ENCODE measurements at regions not wholly inside any gene's neighbourhood (a gene's known extent, or its start where the extent isn't known, plus 50 kb on each side); places are given as distances from the start of the nearest gene placed in this dataset.

- H3K27ac ChIP-seq (replicated peaks) = no peak overlapping the region
- no peaks in the 10 kb centered on the region for H3K4me1 ChIP-seq
- H3K27me3 ChIP-seq (ENCODE audit: low read depth) = no peaks in the 10 kb centered on the region
- TF ChIP-seq, protein P1, sequence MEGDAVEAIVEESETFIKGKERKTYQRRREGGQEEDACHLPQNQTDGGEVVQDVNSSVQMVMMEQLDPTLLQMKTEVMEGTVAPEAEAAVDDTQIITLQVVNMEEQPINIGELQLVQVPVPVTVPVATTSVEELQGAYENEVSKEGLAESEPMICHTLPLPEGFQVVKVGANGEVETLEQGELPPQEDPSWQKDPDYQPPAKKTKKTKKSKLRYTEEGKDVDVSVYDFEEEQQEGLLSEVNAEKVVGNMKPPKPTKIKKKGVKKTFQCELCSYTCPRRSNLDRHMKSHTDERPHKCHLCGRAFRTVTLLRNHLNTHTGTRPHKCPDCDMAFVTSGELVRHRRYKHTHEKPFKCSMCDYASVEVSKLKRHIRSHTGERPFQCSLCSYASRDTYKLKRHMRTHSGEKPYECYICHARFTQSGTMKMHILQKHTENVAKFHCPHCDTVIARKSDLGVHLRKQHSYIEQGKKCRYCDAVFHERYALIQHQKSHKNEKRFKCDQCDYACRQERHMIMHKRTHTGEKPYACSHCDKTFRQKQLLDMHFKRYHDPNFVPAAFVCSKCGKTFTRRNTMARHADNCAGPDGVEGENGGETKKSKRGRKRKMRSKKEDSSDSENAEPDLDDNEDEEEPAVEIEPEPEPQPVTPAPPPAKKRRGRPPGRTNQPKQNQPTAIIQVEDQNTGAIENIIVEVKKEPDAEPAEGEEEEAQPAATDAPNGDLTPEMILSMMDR (IDR thresholded peaks at IDR 0.05; ENCODE audit: borderline replicate concordance) = no peak
- intact Hi-C loops (cut with micrococcal nuclease) = no loop called here
- H3K36me3 ChIP-seq = no peaks in the 10 kb centered on the region
- no peak overlapping the region for H3K4me3 ChIP-seq
- no peak for DNase-seq
- no peaks in the 10 kb centered on the region for H3K9me3 ChIP-seq (replicated peaks)
These were observed 550.9 kb downstream of the GLUD2 start for GRCh38 chrX:121598356-121598755.

DNA sequence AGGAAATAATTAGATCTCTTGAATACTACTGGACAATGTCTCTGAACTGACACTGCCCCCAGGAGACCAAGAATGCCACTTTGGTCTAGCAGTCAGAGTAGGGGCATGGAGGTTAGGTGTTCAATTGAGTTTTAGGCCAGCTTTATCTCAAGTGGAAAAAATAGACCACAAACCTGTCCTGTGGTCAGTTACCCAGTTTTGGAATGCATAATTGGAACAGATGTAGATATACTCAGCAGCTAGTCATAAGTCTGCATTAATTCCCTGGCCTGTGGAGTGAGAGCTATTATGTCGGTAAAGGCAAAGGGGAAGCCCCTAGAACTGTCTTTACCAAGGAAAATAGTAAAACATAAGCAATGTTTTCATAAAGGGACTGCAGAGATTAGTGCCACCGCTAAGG lies 587.7 kb downstream of the GLUD2 start:
- H3K27me3 ChIP-seq (ENCODE audit: low read depth) = no peaks in the 10 kb centered on the region
- TF ChIP-seq, protein P1 (IDR thresholded peaks at IDR 0.05; ENCODE audit: borderline replicate concordance) = no peak
- H3K9me3 ChIP-seq (replicated peaks) = no peaks in the 10 kb centered on the region
- no peak overlapping the region for H3K27ac ChIP-seq (replicated peaks)
- intact Hi-C loops (cut with micrococcal nuclease) = no loop called here
- H3K36me3 ChIP-seq = no peaks in the 10 kb centered on the region
- DNase-seq = no peak
- no peaks in the 10 kb centered on the region for H3K4me1 ChIP-seq
- no peak overlapping the region for H3K4me3 ChIP-seq

DNA sequence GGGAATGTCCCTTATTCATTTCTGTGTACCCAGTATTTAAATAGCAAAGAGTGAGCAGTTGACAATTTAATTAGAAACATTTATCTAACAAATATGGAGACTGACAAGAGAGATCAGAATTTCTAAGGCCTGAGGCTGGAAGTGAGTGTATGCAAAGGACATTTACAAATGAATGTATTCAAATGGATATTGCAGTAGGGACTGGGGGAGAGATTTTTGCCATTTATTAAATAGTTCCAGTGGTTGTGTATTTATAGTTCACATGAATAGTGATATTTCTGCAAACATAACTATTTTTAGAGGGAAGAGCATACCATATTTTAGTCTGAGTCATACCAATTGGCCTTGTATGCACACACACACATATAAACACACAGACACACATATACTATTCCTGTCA lies 592.4 kb downstream of the GLUD2 start:
- Histone ChIP-seq H3K9me3 (replicated peaks) (no peaks in the 10 kb centered on the region), H3K27ac (replicated peaks) (no peak overlapping the region), H3K4me3 (no peak overlapping the region), H3K27me3 (ENCODE audit: low read depth) (no peaks in the 10 kb centered on the region), H3K36me3 (no peaks in the 10 kb centered on the region), H3K4me1 (no peaks in the 10 kb centered on the region)
- TF ChIP-seq, protein P1 (IDR thresholded peaks at IDR 0.05; ENCODE audit: borderline replicate concordance) = no peak
- intact Hi-C loops (cut with micrococcal nuclease) = no loop called here
- no peak for DNase-seq

GRCh38 chrX:121641560-121641959 lies 594.1 kb downstream of the GLUD2 start:
- Histone ChIP-seq H3K27me3 (ENCODE audit: low read depth) (no peaks in the 10 kb centered on the region), H3K36me3 (no peaks in the 10 kb centered on the region), H3K27ac (replicated peaks) (no peak overlapping the region), H3K4me3 (no peak overlapping the region), H3K9me3 (replicated peaks) (no peaks in the 10 kb centered on the region), H3K4me1 (no peaks in the 10 kb centered on the region)
- intact Hi-C loops (cut with micrococcal nuclease) = no loop called here
- TF ChIP-seq, protein P1 (IDR thresholded peaks at IDR 0.05; ENCODE audit: borderline replicate concordance) = no peak
- DNase-seq = no peak

DNA sequence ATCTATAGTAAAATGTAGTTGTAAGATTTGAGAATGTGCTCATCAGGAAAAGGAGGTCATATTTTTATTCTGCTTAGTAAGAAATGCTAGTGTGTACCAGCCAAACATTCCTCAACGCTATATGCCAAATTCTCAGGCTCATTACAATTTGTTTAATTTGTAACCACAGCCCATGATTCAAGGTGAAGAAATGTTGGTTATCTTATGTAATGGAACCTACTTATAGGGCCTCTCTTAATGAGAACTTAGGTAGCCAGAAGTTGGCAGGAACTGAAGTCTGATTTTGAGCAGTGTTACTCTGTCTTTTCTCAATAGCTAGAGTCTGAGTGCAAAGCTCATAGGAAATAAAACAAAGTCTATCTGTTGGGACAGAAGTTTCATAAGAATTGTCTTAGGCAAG lies 595.0 kb downstream of the GLUD2 start:
- TF ChIP-seq, protein P1 (IDR thresholded peaks at IDR 0.05; ENCODE audit: borderline replicate concordance) = no peak
- intact Hi-C loops (cut with micrococcal nuclease) = no loop called here
- no peaks in the 10 kb centered on the region for H3K27me3 ChIP-seq (ENCODE audit: low read depth)
- no peaks in the 10 kb centered on the region for H3K9me3 ChIP-seq (replicated peaks)
- H3K27ac ChIP-seq (replicated peaks) = no peak overlapping the region
- H3K36me3 ChIP-seq = no peaks in the 10 kb centered on the region
- no peak overlapping the region for H3K4me3 ChIP-seq
- no peak for DNase-seq
- H3K4me1 ChIP-seq = no peaks in the 10 kb centered on the region

- H3K4me1 ChIP-seq = no peaks in the 10 kb centered on the region
- H3K27ac ChIP-seq (replicated peaks) = no peak overlapping the region
- H3K27me3 ChIP-seq (ENCODE audit: low read depth) = no peaks in the 10 kb centered on the region
- TF ChIP-seq, protein P1 (IDR thresholded peaks at IDR 0.05; ENCODE audit: borderline replicate concordance) = no peak
- no peak for DNase-seq
- no peaks in the 10 kb centered on the region for H3K9me3 ChIP-seq (replicated peaks)
- no peak overlapping the region for H3K4me3 ChIP-seq
- intact Hi-C loops (cut with micrococcal nuclease) = no loop called here
- no peaks in the 10 kb centered on the region for H3K36me3 ChIP-seq
These were observed 602.0 kb downstream of the GLUD2 start for GRCh38 chrX:121649417-121649816.

Data from left ventricle myocardium inferior (tissue), 1 donor.